ENCODE measurements at regions not wholly inside any gene's neighbourhood (a gene's known extent, or its start where the extent isn't known, plus 50 kb on each side); places are given as distances from the start of the nearest gene placed in this dataset.

- TF ChIP-seq CTCF (IDR thresholded peaks at IDR 0.05), result no peak
- TF ChIP-seq POLR2A (IDR thresholded peaks at IDR 0.05), result no peak
These were observed 74.3 kb downstream of the ETS2 start for GRCh38 chr21:38879912-38880576.

Data from body of pancreas (tissue), 4 donors.